ENCODE measurements at regions not wholly inside any gene's neighbourhood (a gene's known extent, or its start where the extent isn't known, plus 50 kb on each side); places are given as distances from the start of the nearest gene placed in this dataset.

DNA sequence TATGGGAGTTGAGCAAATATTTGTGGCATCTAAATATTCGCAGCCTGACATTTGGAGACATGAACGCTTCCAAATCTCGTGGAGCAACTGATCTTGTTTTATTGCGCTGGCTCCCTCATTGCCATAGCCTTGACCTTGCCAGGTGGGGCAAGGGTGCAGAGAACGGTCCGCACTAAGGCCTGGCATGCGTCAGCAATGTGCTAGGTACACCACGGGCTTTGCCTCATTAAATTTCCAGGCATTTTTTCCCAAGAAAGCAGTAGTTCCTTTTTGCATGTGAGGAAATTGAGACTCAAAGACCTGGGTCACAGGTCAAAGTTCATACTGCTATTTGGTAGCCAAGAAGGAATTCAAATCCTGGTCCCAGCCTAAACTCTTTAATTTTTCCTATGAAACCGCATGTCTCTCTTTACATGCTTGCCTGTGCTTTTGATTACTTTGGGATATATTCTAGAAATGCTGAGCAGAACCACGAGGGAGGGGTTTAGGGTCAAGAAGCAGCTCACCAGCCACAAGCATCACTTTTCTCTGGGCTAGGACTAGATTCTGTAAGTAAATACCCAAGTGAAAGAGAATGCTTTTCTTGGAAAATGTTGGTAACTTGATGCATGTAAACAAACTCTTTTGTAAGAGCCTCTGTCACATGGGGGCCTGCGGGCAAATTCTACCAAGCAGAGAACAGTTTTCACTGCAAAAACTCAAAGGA lies 891.6 kb downstream of the VRK1 start:
- TF ChIP-seq, protein P1, sequence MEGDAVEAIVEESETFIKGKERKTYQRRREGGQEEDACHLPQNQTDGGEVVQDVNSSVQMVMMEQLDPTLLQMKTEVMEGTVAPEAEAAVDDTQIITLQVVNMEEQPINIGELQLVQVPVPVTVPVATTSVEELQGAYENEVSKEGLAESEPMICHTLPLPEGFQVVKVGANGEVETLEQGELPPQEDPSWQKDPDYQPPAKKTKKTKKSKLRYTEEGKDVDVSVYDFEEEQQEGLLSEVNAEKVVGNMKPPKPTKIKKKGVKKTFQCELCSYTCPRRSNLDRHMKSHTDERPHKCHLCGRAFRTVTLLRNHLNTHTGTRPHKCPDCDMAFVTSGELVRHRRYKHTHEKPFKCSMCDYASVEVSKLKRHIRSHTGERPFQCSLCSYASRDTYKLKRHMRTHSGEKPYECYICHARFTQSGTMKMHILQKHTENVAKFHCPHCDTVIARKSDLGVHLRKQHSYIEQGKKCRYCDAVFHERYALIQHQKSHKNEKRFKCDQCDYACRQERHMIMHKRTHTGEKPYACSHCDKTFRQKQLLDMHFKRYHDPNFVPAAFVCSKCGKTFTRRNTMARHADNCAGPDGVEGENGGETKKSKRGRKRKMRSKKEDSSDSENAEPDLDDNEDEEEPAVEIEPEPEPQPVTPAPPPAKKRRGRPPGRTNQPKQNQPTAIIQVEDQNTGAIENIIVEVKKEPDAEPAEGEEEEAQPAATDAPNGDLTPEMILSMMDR (IDR thresholded peaks at IDR 0.05; ENCODE audit: extremely low read depth in 1 of 2, insufficient read depth in 1 of 2, low read depth in 1 of 2, low read length in 2 of 2) = no peak
- no peak for TF ChIP-seq POLR2A (IDR thresholded peaks at IDR 0.05; ENCODE audit: low read depth, low read length)
